ENCODE measurements at regions not wholly inside any gene's neighbourhood (a gene's known extent, or its start where the extent isn't known, plus 50 kb on each side); places are given as distances from the start of the nearest gene placed in this dataset.

GRCh38 chr3:101940521-101941317 lies 91.4 kb downstream of the NFKBIZ start:
- TF ChIP-seq POLR2A (IDR thresholded peaks at IDR 0.05) (no peak), CTCF (IDR thresholded peaks at IDR 0.05) (no peak)
